HL-60 (cell line): ENCODE measurements at regions not wholly inside any gene's neighbourhood (a gene's known extent, or its start where the extent isn't known, plus 50 kb on each side); places are given as distances from the start of the nearest gene placed in this dataset.

Experiments
- CTCF ChIP-seq: IDR thresholded peaks from one replicate; pipeline ENCODE4 v1.5.1; 2011; ENCODE audit warnings: low read length, control low read depth, inconsistent platforms; ENCODE audit not compliant: insufficient read depth
- POLR2AphosphoS5 ChIP-seq: IDR thresholded peaks from 2 replicates; pipeline ENCODE4 v1.6.1; 2012; ENCODE audit warnings: low read depth
- REST ChIP-seq: IDR thresholded peaks from 2 replicates; pipeline ENCODE4 v1.6.1; 2012; ENCODE audit warnings: low read depth; ENCODE audit not compliant: insufficient replicate concordance

GRCh38 chr2:120678251-120678650, 57.4 kb upstream of the GLI2 start:
- no peak for TF ChIP-seq POLR2AphosphoS5
- no peak for TF ChIP-seq CTCF
- TF ChIP-seq REST, result no peak
